ENCODE measurements at regions not wholly inside any gene's neighbourhood (a gene's known extent, or its start where the extent isn't known, plus 50 kb on each side); places are given as distances from the start of the nearest gene placed in this dataset.
A peak's percentile ranks its signal among the peaks of the same experiment; 100 is the strongest.
"Not testable (repeated sequence)": the region's sequence is repeated elsewhere in the genome, so short reads cannot be mapped to it uniquely, and the experiment has no call there.

- H3K4me1 ChIP-seq = peaks cover 14 to 44% (median 18%) of the 10 kb centered on the region in 4 donors
- no peak for TF ChIP-seq EP300 (IDR thresholded peaks at IDR 0.05; ENCODE audit: low read depth)
Observed at GRCh38 chr1:184820218-184820750, 65.6 kb upstream of the EDEM3 start.

DNA sequence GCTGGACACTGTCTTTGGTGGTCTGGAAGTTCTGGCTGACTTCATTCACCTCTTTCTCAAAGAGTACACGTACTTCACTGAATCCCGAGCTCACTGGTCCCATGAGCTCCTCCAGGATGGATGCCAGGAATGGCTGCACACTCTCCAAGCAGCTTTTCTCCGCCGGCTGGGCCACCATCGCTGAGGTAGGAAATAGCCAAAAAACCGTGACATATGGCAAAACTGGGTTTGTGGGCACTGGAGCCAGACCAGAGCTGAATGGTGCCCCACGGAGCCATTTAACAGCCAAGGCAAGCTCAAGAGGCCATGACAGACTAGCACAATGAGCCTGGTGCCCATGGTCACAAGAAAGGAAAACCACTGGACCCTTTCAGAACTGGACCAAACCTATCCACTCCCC, 64.0 kb upstream of the EDEM3 start:
- intact Hi-C loops (cut with DNase I; ENCODE audit: low total_unique reads) = no loop called here
- no peaks in the 10 kb centered on the region for H3K36me3 ChIP-seq
- no peak overlapping the region for H3K27ac ChIP-seq
- H3K27me3 ChIP-seq = no peaks in the 10 kb centered on the region
- no peak for TF ChIP-seq POLR2AphosphoS5 (IDR thresholded peaks at IDR 0.05)
- no peak for TF ChIP-seq CTCF (IDR thresholded peaks at IDR 0.05)
- no peaks in the 10 kb centered on the region for H3K9me3 ChIP-seq
- 83 to 100% methylated on average over 2 to 7 of the region's 7 CpGs for WGBS, 2 donors (ENCODE audit: low coverage in 1 of 2)
- in situ Hi-C loops (cut with MboI; ENCODE audit: low pct_ligation_motif_present in 1 of 4, low pct_unique_long_range_greater_than_20kb in 1 of 4, low sequenced_read_pairs in 3 of 4) = loop anchor here (25.0 kb wide), 2 partner anchors 344 to 869 kb away; partner anchors contain the start of genes SWT1 (in 3 of the 4) and TRMT1L (in 3 of the 4)
- no peak for DNase-seq
- H3K4me3 ChIP-seq = no peak overlapping the region
- H3K4me1 ChIP-seq = peaks cover 6 to 27% (median 12%) of the 10 kb centered on the region in 4 donors

More at GRCh38 chr1:184820218-184820750, 65.6 kb upstream of the EDEM3 start:
- Histone ChIP-seq H3K36me3 (no peaks in the 10 kb centered on the region), H3K27me3 (no peaks in the 10 kb centered on the region), H3K4me3 (no peak overlapping the region), H3K27ac (no peak overlapping the region), H3K9me3 (no peaks in the 10 kb centered on the region)
- intact Hi-C loops (cut with DNase I; ENCODE audit: low total_unique reads) (no loop called here), in situ Hi-C loops (cut with MboI; ENCODE audit: low pct_ligation_motif_present in 1 of 4, low pct_unique_long_range_greater_than_20kb in 1 of 4, low sequenced_read_pairs in 3 of 4) (loop anchor here (25.0 kb wide), 2 partner anchors 342 to 867 kb away; partner anchors contain the start of genes SWT1 (in 3 of the 4) and TRMT1L (in 3 of the 4))
- WGBS, 2 donors (ENCODE audit: low coverage in 1 of 2) = 78 to 90% methylated on average over 7 of the region's 7 CpGs
- DNase-seq = no peak

- H3K36me3 ChIP-seq; DNase-seq; intact Hi-C loops (cut with DNase I; ENCODE audit: low total_unique reads); H3K27me3 ChIP-seq; H3K9me3 ChIP-seq; H3K4me3 ChIP-seq; H3K27ac ChIP-seq: not testable (repeated sequence)
- 50% methylated on average over 2 of the region's 2 CpGs for WGBS, 2 donors (ENCODE audit: low coverage in 1 of 2)
- peaks cover 0 to 14% (median 2%) of the 10 kb centered on the region in 4 donors for H3K4me1 ChIP-seq
- in situ Hi-C loops (cut with MboI; ENCODE audit: low pct_ligation_motif_present in 1 of 4, low pct_unique_long_range_greater_than_20kb in 1 of 4, low sequenced_read_pairs in 3 of 4) = loop anchor here (25.0 kb wide), 2 partner anchors 345 to 870 kb away; partner anchors contain the start of genes SWT1 (in 3 of the 4) and TRMT1L (in 3 of the 4)
Observed at GRCh38 chr1:184817003-184817402, 62.3 kb upstream of the EDEM3 start.

DNA sequence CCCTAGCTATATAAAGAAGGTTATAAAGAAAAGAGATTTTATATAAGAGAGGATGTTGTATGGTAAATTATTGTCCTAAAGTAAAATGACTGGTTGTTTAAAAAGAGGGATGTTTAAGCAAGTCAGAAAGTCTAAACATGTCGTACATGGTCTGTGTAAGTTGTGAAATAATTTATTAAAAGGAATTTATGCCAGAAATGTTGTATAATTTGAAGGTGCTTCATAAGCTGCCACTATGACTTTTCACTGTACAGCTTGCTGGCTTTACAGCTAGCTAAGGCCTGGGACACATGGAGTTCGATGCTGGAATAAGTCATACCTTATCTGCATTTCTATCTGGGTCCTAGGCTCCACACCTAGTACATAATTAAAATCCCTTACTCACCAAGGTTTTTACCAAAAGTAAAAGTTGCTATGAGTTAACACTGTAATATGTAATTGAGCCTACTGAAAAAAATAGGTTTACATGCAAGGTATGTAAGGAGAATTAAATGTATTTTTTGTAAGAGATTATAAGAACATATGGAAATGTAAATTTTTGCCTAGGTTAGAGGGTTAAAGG, 59.0 kb upstream of the EDEM3 start:
- peaks cover 0 to 16% (median 3%) of the 10 kb centered on the region in 4 donors for H3K4me1 ChIP-seq
- H3K27ac ChIP-seq = peak overlapping the region in 1 of 4 donors; percentile 23
- no peak for TF ChIP-seq POLR2A (IDR thresholded peaks at IDR 0.05)
- no peaks in the 10 kb centered on the region for H3K36me3 ChIP-seq
- intact Hi-C loops (cut with DNase I; ENCODE audit: low total_unique reads) = no loop called here
- in situ Hi-C loops (cut with MboI; ENCODE audit: low pct_ligation_motif_present in 1 of 4, low pct_unique_long_range_greater_than_20kb in 1 of 4, low sequenced_read_pairs in 3 of 4) = loop anchor here (25.0 kb wide), 2 partner anchors 349 to 874 kb away; partner anchors contain the start of genes SWT1 (in 3 of the 4) and TRMT1L (in 3 of the 4)
- H3K27me3 ChIP-seq = no peaks in the 10 kb centered on the region
- 76 to 93% methylated on average over 2 of the region's 2 CpGs for WGBS, 2 donors (ENCODE audit: low coverage in 1 of 2)
- no peak overlapping the region for H3K4me3 ChIP-seq
- H3K9me3 ChIP-seq = no peaks in the 10 kb centered on the region
- DNase-seq = no peak

GRCh38 chr1:184811439-184812111, 56.9 kb upstream of the EDEM3 start:
- H3K27ac ChIP-seq = peak overlapping the region; percentile 39 to 78 (median 63)
- H3K27me3 ChIP-seq = no peaks in the 10 kb centered on the region
- TF ChIP-seq EP300 (IDR thresholded peaks at IDR 0.05; ENCODE audit: low read depth) (no peak), POLR2A (IDR thresholded peaks at IDR 0.05) (no peak), CTCF (IDR thresholded peaks at IDR 0.05) (no peak), POLR2AphosphoS5 (IDR thresholded peaks at IDR 0.05) (no peak)
- H3K4me1 ChIP-seq = peaks cover 0 to 16% (median 3%) of the 10 kb centered on the region in 4 donors
- in situ Hi-C loops (cut with MboI; ENCODE audit: low pct_ligation_motif_present in 1 of 4, low pct_unique_long_range_greater_than_20kb in 1 of 4, low sequenced_read_pairs in 3 of 4) (loop anchor here (25.0 kb wide), 2 partner anchors 351 to 876 kb away; partner anchors contain the start of genes SWT1 (in 3 of the 4) and TRMT1L (in 3 of the 4)), intact Hi-C loops (cut with DNase I; ENCODE audit: low total_unique reads) (no loop called here)
- H3K4me3 ChIP-seq = no peak overlapping the region
- no peaks in the 10 kb centered on the region for H3K36me3 ChIP-seq
- no peaks in the 10 kb centered on the region for H3K9me3 ChIP-seq
- no peak for DNase-seq
- 84 to 94% methylated on average over 3 to 19 of the region's 19 CpGs for WGBS, 2 donors (ENCODE audit: low coverage in 1 of 2)
